ENCODE measurements at regions not wholly inside any gene's neighbourhood (a gene's known extent, or its start where the extent isn't known, plus 50 kb on each side); places are given as distances from the start of the nearest gene placed in this dataset.

GRCh38 chr2:60053791-60054190, 499.7 kb downstream of the BCL11A start:
- no peak for DNase-seq (ENCODE audit: low read depth in 2 of 2)

GRCh38 chr2:60052601-60053000, 500.9 kb downstream of the BCL11A start:
- no peak for DNase-seq (ENCODE audit: low read depth in 2 of 2)

GRCh38 chr2:60051991-60052390, 501.5 kb downstream of the BCL11A start:
- no peak for DNase-seq (ENCODE audit: low read depth in 2 of 2)

GRCh38 chr2:60047944-60048525, 505.4 kb downstream of the BCL11A start:
- DNase-seq (ENCODE audit: low read depth in 2 of 2): no peak

GRCh38 chr2:60047347-60047746, 506.1 kb downstream of the BCL11A start:
- DNase-seq (ENCODE audit: low read depth in 2 of 2): no peak

GRCh38 chr2:60046529-60046928, 506.9 kb downstream of the BCL11A start:
- DNase-seq (ENCODE audit: low read depth in 2 of 2): no peak

GRCh38 chr2:60045456-60045855, 508.0 kb downstream of the BCL11A start:
- DNase-seq (ENCODE audit: low read depth in 2 of 2): no peak

GRCh38 chr2:60044484-60044883, 509.0 kb downstream of the BCL11A start:
- DNase-seq (ENCODE audit: low read depth in 2 of 2): no peak

- no peak for DNase-seq (ENCODE audit: low read depth in 2 of 2)
Observed at GRCh38 chr2:60042023-60042422, 511.4 kb downstream of the BCL11A start.

- DNase-seq (ENCODE audit: low read depth in 2 of 2): no peak
Observed at GRCh38 chr2:60033325-60033724, 520.1 kb downstream of the BCL11A start.

- no peak for DNase-seq (ENCODE audit: low read depth in 2 of 2)
Observed at GRCh38 chr2:60029566-60029883, 523.9 kb downstream of the BCL11A start.

- no peak for DNase-seq (ENCODE audit: low read depth in 2 of 2)
Observed at GRCh38 chr2:60028849-60029565, 524.4 kb downstream of the BCL11A start.

- DNase-seq (ENCODE audit: low read depth in 2 of 2): no peak
Observed at GRCh38 chr2:60025496-60025895, 528.0 kb downstream of the BCL11A start.

GRCh38 chr2:60023256-60023985, 530.0 kb downstream of the BCL11A start:
- no peak for DNase-seq (ENCODE audit: low read depth in 2 of 2)

GRCh38 chr2:60007671-60008070, 545.8 kb downstream of the BCL11A start:
- no peak for DNase-seq (ENCODE audit: low read depth in 2 of 2)

GRCh38 chr2:60003076-60003475, 550.4 kb downstream of the BCL11A start:
- no peak for DNase-seq (ENCODE audit: low read depth in 2 of 2)

- DNase-seq (ENCODE audit: low read depth in 2 of 2): no peak
Observed at GRCh38 chr2:60002183-60002867, 551.1 kb downstream of the BCL11A start.

- DNase-seq (ENCODE audit: low read depth in 2 of 2): no peak
Observed at GRCh38 chr2:60000686-60001085, 552.8 kb downstream of the BCL11A start.

GRCh38 chr2:59998324-59998723, 555.1 kb downstream of the BCL11A start:
- DNase-seq (ENCODE audit: low read depth in 2 of 2): no peak

GRCh38 chr2:59997371-59997770, 556.1 kb downstream of the BCL11A start:
- no peak for DNase-seq (ENCODE audit: low read depth in 2 of 2)

- DNase-seq (ENCODE audit: low read depth in 2 of 2): no peak
Observed at GRCh38 chr2:59996855-59997254, 556.6 kb downstream of the BCL11A start.

GRCh38 chr2:59993726-59994125, 559.7 kb downstream of the BCL11A start:
- DNase-seq (ENCODE audit: low read depth in 2 of 2): no peak

- DNase-seq (ENCODE audit: low read depth in 2 of 2): no peak
Observed at GRCh38 chr2:59988341-59988740, 565.1 kb downstream of the BCL11A start.

Measured in stimulated activated CD4-positive, alpha-beta T cell treated with anti-CD3 and anti-CD28 coated beads, Interleukin-4, amount 100 ng/mL, for 48 hours (primary cell).